T-helper 17 cell (primary cell): ENCODE measurements at regions not wholly inside any gene's neighbourhood (a gene's known extent, or its start where the extent isn't known, plus 50 kb on each side); places are given as distances from the start of the nearest gene placed in this dataset.
"Not testable (repeated sequence)": the region's sequence is repeated elsewhere in the genome, so short reads cannot be mapped to it uniquely, and the experiment has no call there.

Experiments used
- ATAC-seq: fragments of 150-1000 bp; cut with Tn5 transposase; 2 replicates; pipeline ENCODE4 v1.10.0; 2021; ENCODE audit warnings: mild to moderate bottlenecking, moderate library complexity
- DNase-seq, 3 donors: peaks; one replicate each; pipeline versions ENCODE4 v3.0.0 to v3.0.0-alpha.2; 2020 to 2021
- H3K9me3 ChIP-seq: one replicate; pipeline ENCODE4 v1.7.0; 2013; ENCODE audit warnings: low read length, mild to moderate bottlenecking; ENCODE audit not compliant: control insufficient read depth, poor library complexity, severe bottlenecking
- H3K27ac Mint-ChIP-seq: one replicate; pipeline ENCODE4 v1.8.0; 2022; ENCODE audit warnings: mild to moderate bottlenecking, moderate library complexity, mixed read lengths
- H3K27me3 Mint-ChIP-seq: one replicate; pipeline ENCODE4 v1.8.0; 2022; ENCODE audit warnings: mixed read lengths
- H3K36me3 Mint-ChIP-seq: one replicate; pipeline ENCODE4 v1.8.0; 2022; ENCODE audit warnings: low read depth, mixed read lengths
- H3K4me1 Mint-ChIP-seq: one replicate; pipeline ENCODE4 v1.8.0; 2022; ENCODE audit warnings: mild to moderate bottlenecking, mixed read lengths
- H3K4me3 Mint-ChIP-seq: one replicate; pipeline ENCODE4 v1.8.0; 2022; ENCODE audit warnings: mild to moderate bottlenecking, moderate library complexity, mixed read lengths

DNA sequence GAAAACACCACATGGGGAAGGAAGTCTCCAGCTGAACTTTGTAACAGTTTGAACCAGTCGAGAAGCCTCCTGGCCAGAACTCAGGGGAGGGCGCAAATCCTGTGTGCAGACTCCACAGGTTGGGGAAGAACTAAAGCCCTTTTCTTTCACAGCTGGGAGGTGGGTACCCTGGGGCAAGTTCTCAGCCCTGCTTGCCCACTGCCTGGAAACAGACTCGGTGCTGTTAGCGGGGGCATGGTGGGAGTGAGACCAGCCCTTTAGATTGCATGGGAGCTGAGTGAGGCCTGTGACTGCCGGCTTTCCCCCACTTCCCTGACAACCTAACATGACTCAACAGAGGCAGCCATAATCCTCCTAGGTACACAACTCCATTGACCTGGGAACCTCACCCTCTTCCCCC, 223.6 kb upstream of the DLGAP1 start:
- DNase-seq, H3K4me3 Mint-ChIP-seq, H3K9me3 ChIP-seq, H3K27ac Mint-ChIP-seq, ATAC-seq, H3K27me3 Mint-ChIP-seq, H3K4me1 Mint-ChIP-seq, H3K36me3 Mint-ChIP-seq: not testable (repeated sequence)

GRCh38 chr18:4677006-4677405, 221.9 kb upstream of the DLGAP1 start:
- no peak overlapping the region for H3K27ac Mint-ChIP-seq
- H3K4me1 Mint-ChIP-seq: no peaks in the 10 kb centered on the region
- H3K27me3 Mint-ChIP-seq: no peaks in the 10 kb centered on the region
- no peaks in the 10 kb centered on the region for H3K36me3 Mint-ChIP-seq
- no peaks in the 10 kb centered on the region for H3K9me3 ChIP-seq
- DNase-seq (no peak), ATAC-seq (no peak)
- H3K4me3 Mint-ChIP-seq: no peak overlapping the region

- no peak overlapping the region for H3K4me3 Mint-ChIP-seq
- no peaks in the 10 kb centered on the region for H3K9me3 ChIP-seq
- ATAC-seq (no peak), DNase-seq (no peak)
- no peaks in the 10 kb centered on the region for H3K4me1 Mint-ChIP-seq
- H3K27me3 Mint-ChIP-seq: no peaks in the 10 kb centered on the region
- H3K27ac Mint-ChIP-seq: no peak overlapping the region
- no peaks in the 10 kb centered on the region for H3K36me3 Mint-ChIP-seq
Measured at GRCh38 chr18:4672162-4672561, 217.1 kb upstream of the DLGAP1 start.

- Mint-ChIP-seq H3K36me3 (no peaks in the 10 kb centered on the region), H3K4me1 (no peaks in the 10 kb centered on the region), H3K4me3 (no peak overlapping the region), H3K27me3 (no peaks in the 10 kb centered on the region), H3K27ac (no peak overlapping the region)
- ATAC-seq (no peak), DNase-seq (no peak)
- H3K9me3 ChIP-seq: peaks cover 1% of the 10 kb centered on the region
Measured at GRCh38 chr18:4658804-4659203, 203.7 kb upstream of the DLGAP1 start.

- Mint-ChIP-seq H3K36me3 (no peaks in the 10 kb centered on the region), H3K27me3 (no peaks in the 10 kb centered on the region), H3K27ac (no peak overlapping the region), H3K4me3 (no peak overlapping the region), H3K4me1 (no peaks in the 10 kb centered on the region)
- no peak for ATAC-seq
- no peak for DNase-seq
- peaks cover 4% of the 10 kb centered on the region for H3K9me3 ChIP-seq
Measured at GRCh38 chr18:4653418-4653817, 198.3 kb upstream of the DLGAP1 start.

GRCh38 chr18:4641771-4642368, 186.8 kb upstream of the DLGAP1 start:
- H3K4me3 Mint-ChIP-seq: no peak overlapping the region
- no peaks in the 10 kb centered on the region for H3K4me1 Mint-ChIP-seq
- ATAC-seq (no peak), DNase-seq (no peak)
- no peaks in the 10 kb centered on the region for H3K36me3 Mint-ChIP-seq
- H3K27ac Mint-ChIP-seq: no peak overlapping the region
- H3K27me3 Mint-ChIP-seq: no peaks in the 10 kb centered on the region
- H3K9me3 ChIP-seq: no peaks in the 10 kb centered on the region

- Mint-ChIP-seq H3K4me3 (no peak overlapping the region), H3K27me3 (no peaks in the 10 kb centered on the region), H3K27ac (no peak overlapping the region), H3K36me3 (no peaks in the 10 kb centered on the region), H3K4me1 (no peaks in the 10 kb centered on the region)
- DNase-seq (no peak), ATAC-seq (no peak)
- H3K9me3 ChIP-seq: no peaks in the 10 kb centered on the region
Measured at GRCh38 chr18:4640349-4641012, 185.4 kb upstream of the DLGAP1 start.

DNA sequence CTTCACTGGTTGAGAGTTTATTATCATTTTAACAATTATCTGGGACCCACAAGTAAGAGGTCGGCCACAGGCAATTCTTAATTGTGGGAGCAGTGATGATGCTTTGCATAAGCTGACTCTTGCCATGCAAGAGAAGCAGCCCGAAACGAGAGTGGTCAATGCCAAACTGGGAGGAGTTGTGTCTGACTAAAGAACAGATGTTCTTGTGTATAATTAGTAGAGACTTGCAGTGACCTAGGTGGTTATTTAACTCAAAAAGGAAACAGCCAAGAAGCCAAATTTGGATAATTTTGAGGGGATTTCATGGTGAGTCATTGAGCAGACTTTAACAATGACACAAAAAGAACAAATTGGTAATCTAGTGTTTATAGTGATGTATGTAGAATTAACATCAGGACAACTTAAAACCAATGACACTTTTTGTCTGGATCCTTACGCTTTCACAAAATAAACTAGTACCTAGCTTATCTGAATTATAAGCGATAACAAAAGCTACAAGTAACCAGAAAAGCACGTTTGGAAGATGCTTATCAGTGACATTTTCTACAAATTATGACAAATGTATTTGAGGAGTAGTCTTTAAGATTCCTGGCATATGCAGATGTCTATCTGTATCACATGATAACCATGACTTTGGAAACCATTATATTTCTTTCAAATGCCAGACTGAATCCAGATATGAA, 184.7 kb upstream of the DLGAP1 start:
- Mint-ChIP-seq H3K27ac (no peak overlapping the region), H3K4me3 (no peak overlapping the region), H3K36me3 (no peaks in the 10 kb centered on the region), H3K4me1 (no peaks in the 10 kb centered on the region), H3K27me3 (no peaks in the 10 kb centered on the region)
- DNase-seq (no peak), ATAC-seq (no peak)
- H3K9me3 ChIP-seq: no peaks in the 10 kb centered on the region

DNA sequence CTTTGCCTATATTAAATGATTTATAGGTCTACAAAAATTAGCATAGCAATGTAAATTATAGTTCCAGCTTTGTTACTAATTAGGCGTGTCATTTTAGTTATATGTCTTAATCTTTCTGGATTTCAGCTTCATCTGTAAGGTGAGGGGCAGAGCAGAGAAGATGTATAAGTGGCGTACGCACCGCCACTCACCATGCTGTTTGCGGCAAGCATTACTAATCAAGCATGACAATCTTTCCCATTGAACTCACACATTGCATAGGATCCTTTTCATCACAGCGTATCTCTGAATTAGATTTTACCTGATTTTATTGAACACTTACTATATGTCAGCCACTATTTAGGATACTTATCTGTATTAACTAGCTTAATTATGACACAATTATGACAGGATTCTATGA, 183.6 kb upstream of the DLGAP1 start:
- no peak for ATAC-seq
- DNase-seq: no peak
- Mint-ChIP-seq H3K27me3 (no peaks in the 10 kb centered on the region), H3K36me3 (no peaks in the 10 kb centered on the region), H3K4me1 (no peaks in the 10 kb centered on the region), H3K4me3 (no peak overlapping the region), H3K27ac (no peak overlapping the region)
- H3K9me3 ChIP-seq: no peaks in the 10 kb centered on the region

GRCh38 chr18:4637876-4638275, 182.8 kb upstream of the DLGAP1 start:
- Mint-ChIP-seq H3K4me3 (no peak overlapping the region), H3K36me3 (no peaks in the 10 kb centered on the region), H3K4me1 (no peaks in the 10 kb centered on the region), H3K27ac (no peak overlapping the region), H3K27me3 (no peaks in the 10 kb centered on the region)
- no peaks in the 10 kb centered on the region for H3K9me3 ChIP-seq
- ATAC-seq (no peak), DNase-seq (no peak)

DNA sequence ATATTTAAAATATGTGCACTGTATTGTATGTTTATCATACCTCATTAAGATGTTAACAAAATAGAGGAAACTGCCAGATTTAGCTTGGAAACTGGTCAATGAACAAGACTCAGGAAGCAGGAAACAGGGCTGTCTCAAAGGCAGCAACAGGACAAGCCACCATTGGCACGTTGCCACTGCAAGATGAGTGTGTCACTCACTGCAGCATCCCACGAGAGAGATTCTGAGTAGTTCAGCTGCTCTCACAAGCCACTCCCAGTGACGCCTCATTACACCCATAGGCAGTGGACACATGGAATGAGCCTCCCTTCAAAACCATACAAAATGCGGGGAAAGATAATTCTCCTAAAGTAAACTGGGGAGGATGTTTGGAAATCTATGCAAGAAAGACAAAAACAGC, 181.9 kb upstream of the DLGAP1 start:
- H3K9me3 ChIP-seq: no peaks in the 10 kb centered on the region
- no peak overlapping the region for H3K4me3 Mint-ChIP-seq
- DNase-seq (no peak), ATAC-seq (no peak)
- H3K36me3 Mint-ChIP-seq: no peaks in the 10 kb centered on the region
- no peak overlapping the region for H3K27ac Mint-ChIP-seq
- H3K27me3 Mint-ChIP-seq: no peaks in the 10 kb centered on the region
- H3K4me1 Mint-ChIP-seq: no peaks in the 10 kb centered on the region

DNA sequence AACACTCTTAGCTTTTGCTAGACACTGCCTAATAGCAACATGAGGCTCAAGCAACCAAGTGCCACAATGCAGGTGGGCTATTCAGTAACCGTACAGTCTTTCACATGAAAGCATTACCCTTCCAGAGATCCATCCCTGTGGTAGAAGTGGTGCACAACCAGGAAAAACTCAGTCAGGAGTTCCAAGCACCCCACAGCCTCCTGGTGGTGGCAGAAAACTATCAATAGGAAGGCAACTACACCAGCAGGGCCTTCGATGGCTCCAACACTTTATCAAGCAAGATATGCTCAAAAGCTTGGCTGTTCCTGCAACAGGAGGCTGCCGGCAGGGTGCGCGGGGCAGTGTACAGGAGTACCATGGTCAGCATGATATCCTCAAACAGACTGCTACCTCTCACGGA, 176.1 kb upstream of the DLGAP1 start:
- Mint-ChIP-seq H3K36me3 (no peaks in the 10 kb centered on the region), H3K27ac (no peak overlapping the region), H3K4me1 (no peaks in the 10 kb centered on the region), H3K27me3 (no peaks in the 10 kb centered on the region), H3K4me3 (no peak overlapping the region)
- no peaks in the 10 kb centered on the region for H3K9me3 ChIP-seq
- no peak for ATAC-seq
- no peak for DNase-seq

DNA sequence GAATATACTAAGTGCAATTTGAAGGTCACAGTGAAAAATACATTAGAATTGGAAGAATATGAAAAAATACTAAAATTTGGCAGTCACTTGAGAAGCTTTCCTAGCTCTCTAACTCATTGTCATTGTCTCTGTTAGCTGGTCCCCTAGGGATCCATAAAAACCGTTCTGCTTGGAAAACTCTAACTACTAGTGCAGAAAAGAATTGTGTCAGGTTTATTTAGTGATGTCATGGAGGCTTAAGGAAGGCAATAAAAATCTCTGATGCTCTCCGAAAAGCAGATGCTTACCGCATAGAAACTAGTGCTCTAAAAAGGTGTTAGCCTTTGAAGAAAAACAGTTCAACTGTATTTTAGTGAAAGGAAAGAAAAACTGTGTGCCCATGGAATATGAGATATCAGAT, 150.1 kb upstream of the DLGAP1 start:
- DNase-seq (no peak), ATAC-seq (no peak)
- H3K4me1 Mint-ChIP-seq: no peaks in the 10 kb centered on the region
- no peaks in the 10 kb centered on the region for H3K27me3 Mint-ChIP-seq
- no peaks in the 10 kb centered on the region for H3K9me3 ChIP-seq
- no peak overlapping the region for H3K27ac Mint-ChIP-seq
- no peaks in the 10 kb centered on the region for H3K36me3 Mint-ChIP-seq
- H3K4me3 Mint-ChIP-seq: no peak overlapping the region

DNA sequence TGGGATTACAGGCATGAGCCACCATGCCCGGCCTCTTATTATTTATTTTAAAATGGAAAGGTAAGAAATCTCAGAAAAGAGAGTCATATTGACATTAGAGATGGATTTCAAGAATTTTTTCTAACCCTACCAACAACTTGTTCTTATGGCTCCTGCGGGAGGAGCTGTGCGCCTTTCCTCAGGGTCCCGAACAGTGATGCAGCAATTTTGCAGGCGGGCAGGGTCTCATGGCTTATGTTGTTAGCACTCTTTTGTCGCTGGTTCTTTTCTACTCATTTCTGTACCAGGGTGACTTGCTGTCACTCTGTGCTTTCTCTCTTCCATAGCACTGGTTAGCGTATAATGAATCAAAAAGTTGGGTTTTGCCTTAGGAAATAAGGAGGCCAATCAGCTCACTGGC, 148.8 kb upstream of the DLGAP1 start:
- no peaks in the 10 kb centered on the region for H3K36me3 Mint-ChIP-seq
- H3K9me3 ChIP-seq: no peaks in the 10 kb centered on the region
- H3K4me1 Mint-ChIP-seq: no peaks in the 10 kb centered on the region
- H3K27ac Mint-ChIP-seq: no peak overlapping the region
- no peak overlapping the region for H3K4me3 Mint-ChIP-seq
- no peaks in the 10 kb centered on the region for H3K27me3 Mint-ChIP-seq
- ATAC-seq: no peak
- no peak for DNase-seq
